ENCODE measurements at regions not wholly inside any gene's neighbourhood (a gene's known extent, or its start where the extent isn't known, plus 50 kb on each side); places are given as distances from the start of the nearest gene placed in this dataset.
"Not testable (repeated sequence)": the region's sequence is repeated elsewhere in the genome, so short reads cannot be mapped to it uniquely, and the experiment has no call there.

- Histone ChIP-seq H3K36me3 (no peaks in the 10 kb centered on the region), H3K27ac (no peak overlapping the region), H3K4me3 (no peak overlapping the region), H3K27me3 (no peaks in the 10 kb centered on the region), H3K4me1 (no peaks in the 10 kb centered on the region), H3K9me3 (no peaks in the 10 kb centered on the region)
- ATAC-seq (no peak), DNase-seq (no peak)
- intact Hi-C loops (cut with DNase I), result no loop called here
- TF ChIP-seq, protein P1, sequence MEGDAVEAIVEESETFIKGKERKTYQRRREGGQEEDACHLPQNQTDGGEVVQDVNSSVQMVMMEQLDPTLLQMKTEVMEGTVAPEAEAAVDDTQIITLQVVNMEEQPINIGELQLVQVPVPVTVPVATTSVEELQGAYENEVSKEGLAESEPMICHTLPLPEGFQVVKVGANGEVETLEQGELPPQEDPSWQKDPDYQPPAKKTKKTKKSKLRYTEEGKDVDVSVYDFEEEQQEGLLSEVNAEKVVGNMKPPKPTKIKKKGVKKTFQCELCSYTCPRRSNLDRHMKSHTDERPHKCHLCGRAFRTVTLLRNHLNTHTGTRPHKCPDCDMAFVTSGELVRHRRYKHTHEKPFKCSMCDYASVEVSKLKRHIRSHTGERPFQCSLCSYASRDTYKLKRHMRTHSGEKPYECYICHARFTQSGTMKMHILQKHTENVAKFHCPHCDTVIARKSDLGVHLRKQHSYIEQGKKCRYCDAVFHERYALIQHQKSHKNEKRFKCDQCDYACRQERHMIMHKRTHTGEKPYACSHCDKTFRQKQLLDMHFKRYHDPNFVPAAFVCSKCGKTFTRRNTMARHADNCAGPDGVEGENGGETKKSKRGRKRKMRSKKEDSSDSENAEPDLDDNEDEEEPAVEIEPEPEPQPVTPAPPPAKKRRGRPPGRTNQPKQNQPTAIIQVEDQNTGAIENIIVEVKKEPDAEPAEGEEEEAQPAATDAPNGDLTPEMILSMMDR (IDR thresholded peaks at IDR 0.05), result no peak
- 72 to 91% methylated on average over 5 of the region's 5 CpGs for WGBS, 2 donors
These were observed 359.9 kb upstream of the F9 start for GRCh38 chrX:139170526-139171173.

DNA sequence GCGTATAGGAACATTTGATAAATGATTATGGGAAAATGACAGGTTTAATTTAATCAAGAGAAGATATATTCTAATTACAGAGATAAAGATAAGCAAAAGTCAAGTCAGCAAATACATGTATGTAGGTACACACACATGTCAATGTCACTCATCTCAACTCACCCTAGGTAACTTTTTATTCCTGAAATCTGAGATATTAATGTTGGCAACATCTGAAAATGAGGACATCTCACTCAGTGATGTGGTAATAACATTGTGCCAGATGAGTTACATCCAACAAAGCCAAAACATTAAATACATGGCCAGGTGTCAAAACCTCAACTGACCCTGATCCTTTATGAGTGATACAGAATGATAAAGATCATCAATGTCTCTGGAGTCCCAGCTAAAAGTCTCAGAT lies 363.3 kb upstream of the F9 start:
- Histone ChIP-seq H3K36me3 (no peaks in the 10 kb centered on the region), H3K27ac (no peak overlapping the region), H3K27me3 (no peaks in the 10 kb centered on the region), H3K4me1 (no peaks in the 10 kb centered on the region), H3K4me3 (no peak overlapping the region), H3K9me3 (no peaks in the 10 kb centered on the region)
- ATAC-seq (no peak), DNase-seq (no peak)
- intact Hi-C loops (cut with DNase I), result no loop called here
- WGBS, 2 donors, result 93 to 95% methylated on average over 1 of the region's 1 CpG
- TF ChIP-seq, protein P1 (IDR thresholded peaks at IDR 0.05), result no peak

DNA sequence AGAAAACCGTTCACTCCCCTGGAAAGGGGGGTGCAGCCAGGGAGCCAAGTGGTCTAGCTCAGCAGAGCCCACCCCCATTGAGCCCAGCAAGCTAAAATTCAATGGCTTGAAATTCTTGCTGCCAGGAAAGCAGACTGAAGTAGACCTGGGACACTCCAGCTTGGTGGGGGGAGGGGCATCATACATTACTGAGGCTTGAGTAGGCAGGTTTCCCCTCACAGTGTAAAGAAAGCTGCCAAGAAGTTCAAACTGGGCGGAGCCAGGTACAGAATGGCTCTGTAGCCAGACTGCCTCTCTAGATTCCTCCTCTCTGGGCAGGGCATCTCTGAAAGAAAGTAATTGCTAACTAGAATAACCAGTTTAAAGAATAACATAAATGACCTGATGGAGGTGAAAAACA lies 372.3 kb upstream of the F9 start:
- TF ChIP-seq, protein P1 (IDR thresholded peaks at IDR 0.05), result no peak
- H3K36me3 ChIP-seq, result no peaks in the 10 kb centered on the region
- no peak overlapping the region for H3K27ac ChIP-seq
- intact Hi-C loops (cut with DNase I), result no loop called here
- DNase-seq, result no peak
- H3K4me3 ChIP-seq, result no peak overlapping the region
- no peak for ATAC-seq
- WGBS, 2 donors, result 49 to 87% methylated on average over 2 of the region's 2 CpGs
- no peaks in the 10 kb centered on the region for H3K27me3 ChIP-seq
- no peaks in the 10 kb centered on the region for H3K4me1 ChIP-seq
- peaks cover 0 to 13% (median 0%) of the 10 kb centered on the region in 11 donors for H3K9me3 ChIP-seq

- intact Hi-C loops (cut with DNase I), result no loop called here
- no peak for ATAC-seq
These were observed 374.2 kb upstream of the F9 start for GRCh38 chrX:139156356-139156755.

DNA sequence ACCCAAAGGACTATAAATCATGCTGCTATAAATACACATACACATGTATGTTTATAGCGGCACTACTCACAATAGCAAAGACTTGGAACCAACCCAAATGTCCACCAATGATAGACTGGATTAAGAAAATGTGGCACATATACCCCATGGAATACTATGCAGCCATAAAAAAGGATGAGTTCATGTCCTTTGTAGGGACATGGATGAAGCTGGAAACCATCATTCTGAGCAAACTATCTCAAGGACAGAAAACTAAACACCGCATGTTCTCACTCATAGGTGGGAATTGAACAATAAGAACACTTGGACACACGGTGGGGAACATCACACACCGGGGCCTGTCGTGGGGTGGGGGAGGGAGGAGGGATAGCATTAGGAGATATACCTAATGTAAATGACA lies 383.9 kb upstream of the F9 start:
- ATAC-seq; DNase-seq; H3K4me1 ChIP-seq; H3K27me3 ChIP-seq; intact Hi-C loops (cut with DNase I); H3K9me3 ChIP-seq; H3K36me3 ChIP-seq; H3K4me3 ChIP-seq; H3K27ac ChIP-seq: not testable (repeated sequence)
- 92 to 96% methylated on average over 5 of the region's 5 CpGs for WGBS, 2 donors

More at GRCh38 chrX:139156356-139156755, 374.2 kb upstream of the F9 start:
- no peaks in the 10 kb centered on the region for H3K27me3 ChIP-seq
- H3K4me3 ChIP-seq, result no peak overlapping the region
- 84 to 85% methylated on average over 4 of the region's 4 CpGs for WGBS, 2 donors
- H3K36me3 ChIP-seq, result no peaks in the 10 kb centered on the region
- no peak for DNase-seq
- peaks cover 0 to 9% (median 0%) of the 10 kb centered on the region in 11 donors for H3K9me3 ChIP-seq
- no peaks in the 10 kb centered on the region for H3K4me1 ChIP-seq
- TF ChIP-seq, protein P1 (IDR thresholded peaks at IDR 0.05), result no peak
- H3K27ac ChIP-seq, result no peak overlapping the region

All from heart right ventricle (tissue), 16 donors.